ENCODE measurements at regions not wholly inside any gene's neighbourhood (a gene's known extent, or its start where the extent isn't known, plus 50 kb on each side); places are given as distances from the start of the nearest gene placed in this dataset.

DNA sequence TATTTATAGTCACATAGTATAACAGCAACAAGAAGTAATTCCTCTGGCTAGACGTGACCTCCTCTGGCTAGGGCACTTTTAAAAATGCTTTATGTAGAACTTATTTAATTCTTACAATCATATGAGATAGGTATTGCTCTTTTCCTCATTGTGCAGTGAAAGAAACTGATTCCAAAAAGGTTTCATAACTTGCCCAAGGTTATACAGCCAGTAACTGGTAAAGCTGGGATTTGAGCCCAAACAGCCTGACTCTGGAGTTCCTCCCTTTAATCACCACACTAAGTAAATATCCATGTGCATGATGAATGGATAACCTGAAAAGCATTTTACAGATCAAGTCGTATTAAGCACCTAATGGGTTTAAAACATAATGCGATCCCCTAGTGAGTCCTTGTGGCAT lies 214.6 kb downstream of the PRL start:
- H3K4me3 ChIP-seq (ENCODE audit: low read length): no peak overlapping the region
- H3K9me3 ChIP-seq (ENCODE audit: control insufficient read depth, insufficient read depth, low read length): no peaks in the 10 kb centered on the region
- WGBS (ENCODE audit: insufficient coverage, insufficient read length): no CpG with 5 or more reads among the region's 3 CpGs
- no peak for DNase-seq (ENCODE audit: low read depth, low spot score)
- no peak overlapping the region for H3K27ac ChIP-seq (ENCODE audit: low read length)
- no peaks in the 10 kb centered on the region for H3K27me3 ChIP-seq (ENCODE audit: control insufficient read depth, insufficient read depth, low read length)
- no peaks in the 10 kb centered on the region; the same call in 1 of the 2 replicates for H3K36me3 ChIP-seq (ENCODE audit: control insufficient read depth, insufficient read depth, low read length)
- no peaks in the 10 kb centered on the region for H3K4me1 ChIP-seq (ENCODE audit: control insufficient read depth, insufficient read depth, low read length)

DNA sequence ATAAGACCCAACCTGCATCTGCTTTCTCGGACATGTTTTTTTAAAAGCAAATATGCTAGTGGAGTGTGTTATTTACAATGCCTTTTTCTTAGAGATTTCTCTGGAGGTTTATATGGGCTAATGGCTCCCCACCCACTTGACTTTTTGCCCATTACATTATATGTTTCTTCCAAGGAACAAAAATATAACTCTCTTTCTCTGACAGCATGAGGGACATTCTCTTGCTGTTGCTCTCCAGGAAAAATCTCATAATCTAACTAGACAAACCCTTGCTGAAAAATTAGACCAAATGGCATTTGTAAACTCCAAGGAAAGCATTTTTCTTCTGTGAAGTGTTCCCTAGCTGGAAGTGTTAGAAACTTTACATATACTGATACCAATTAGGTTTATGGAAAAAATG lies 213.7 kb downstream of the PRL start:
- Histone ChIP-seq H3K4me1 (ENCODE audit: control insufficient read depth, insufficient read depth, low read length) (no peaks in the 10 kb centered on the region), H3K36me3 (ENCODE audit: control insufficient read depth, insufficient read depth, low read length) (no peaks in the 10 kb centered on the region; the same call in 1 of the 2 replicates), H3K27me3 (ENCODE audit: control insufficient read depth, insufficient read depth, low read length) (no peaks in the 10 kb centered on the region), H3K4me3 (ENCODE audit: low read length) (no peak overlapping the region), H3K27ac (ENCODE audit: low read length) (no peak overlapping the region), H3K9me3 (ENCODE audit: control insufficient read depth, insufficient read depth, low read length) (no peaks in the 10 kb centered on the region)
- no CpG with 5 or more reads among the region's 1 CpG for WGBS (ENCODE audit: insufficient coverage, insufficient read length)
- no peak for DNase-seq (ENCODE audit: low read depth, low spot score)

DNA sequence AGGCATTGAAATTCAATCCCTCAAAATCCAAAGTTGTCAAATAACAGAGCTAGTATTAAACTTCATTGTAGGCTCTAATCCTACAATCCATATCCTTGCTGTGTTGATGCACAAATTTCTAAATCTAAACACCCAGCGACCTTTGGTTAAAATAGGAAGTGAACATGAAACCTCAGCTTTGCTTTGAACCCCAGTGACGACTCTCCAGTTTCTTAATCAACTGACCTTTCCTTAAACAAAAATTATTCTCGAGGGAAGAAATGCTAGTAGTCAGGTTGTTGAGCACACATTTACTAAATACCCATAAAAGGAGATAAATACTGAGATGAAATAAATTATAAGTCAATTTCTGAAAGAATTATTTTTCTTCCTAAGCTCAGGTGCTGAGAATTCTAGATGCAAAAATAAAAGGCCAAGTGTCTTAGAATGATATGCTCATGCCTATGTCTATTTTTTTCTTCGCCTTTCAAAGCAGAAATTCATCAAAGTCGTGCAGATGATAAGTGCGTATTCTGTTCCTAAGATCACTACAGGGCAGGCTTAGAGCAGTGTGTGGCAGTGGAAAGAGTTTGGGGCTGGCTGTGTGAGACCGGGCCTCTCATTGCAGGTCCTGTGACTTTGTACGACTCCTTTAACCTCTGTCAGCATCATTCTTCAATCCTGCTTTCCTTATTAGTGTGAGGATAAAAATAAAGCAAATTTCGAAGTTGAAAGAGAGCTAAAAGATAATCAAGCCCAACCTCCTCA lies 208.7 kb downstream of the PRL start:
- no peak overlapping the region for H3K4me3 ChIP-seq (ENCODE audit: low read length)
- H3K36me3 ChIP-seq (ENCODE audit: control insufficient read depth, insufficient read depth, low read length): no peaks in the 10 kb centered on the region; the same call in 1 of the 2 replicates
- no CpG with 5 or more reads among the region's 9 CpGs for WGBS (ENCODE audit: insufficient coverage, insufficient read length)
- DNase-seq (ENCODE audit: low read depth, low spot score): no peak
- no peaks in the 10 kb centered on the region for H3K4me1 ChIP-seq (ENCODE audit: control insufficient read depth, insufficient read depth, low read length)
- H3K27ac ChIP-seq (ENCODE audit: low read length): no peak overlapping the region
- no peaks in the 10 kb centered on the region for H3K27me3 ChIP-seq (ENCODE audit: control insufficient read depth, insufficient read depth, low read length)
- no peaks in the 10 kb centered on the region for H3K9me3 ChIP-seq (ENCODE audit: control insufficient read depth, insufficient read depth, low read length)

DNA sequence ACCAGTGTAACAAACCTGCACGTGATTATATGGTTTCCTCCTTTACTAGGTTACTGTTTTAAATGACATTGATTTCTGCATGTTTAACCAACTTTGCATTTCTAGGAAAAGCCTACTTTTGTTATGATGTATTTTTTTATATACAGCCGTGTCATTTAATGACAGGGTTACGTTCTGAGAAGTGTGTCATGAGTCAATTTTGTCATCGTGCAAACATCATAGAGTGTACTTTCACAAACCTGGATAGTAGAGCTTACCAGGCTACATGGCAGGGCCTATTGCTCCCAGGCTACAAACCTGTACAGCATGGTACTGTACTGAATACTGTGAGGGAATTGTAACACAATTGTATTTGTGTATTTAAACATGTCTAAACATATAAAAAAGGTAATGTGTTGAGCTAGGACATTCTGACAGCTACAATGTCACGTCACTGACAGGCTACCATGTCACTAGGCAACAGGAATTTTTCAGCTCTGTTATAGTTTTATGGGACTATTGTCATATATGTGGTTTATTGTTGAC lies 205.3 kb downstream of the PRL start:
- Histone ChIP-seq H3K36me3 (ENCODE audit: control insufficient read depth, insufficient read depth, low read length) (no peaks in the 10 kb centered on the region), H3K4me1 (ENCODE audit: control insufficient read depth, insufficient read depth, low read length) (no peaks in the 10 kb centered on the region), H3K9me3 (ENCODE audit: control insufficient read depth, insufficient read depth, low read length) (no peaks in the 10 kb centered on the region), H3K4me3 (ENCODE audit: low read length) (no peak overlapping the region), H3K27ac (ENCODE audit: low read length) (no peak overlapping the region), H3K27me3 (ENCODE audit: control insufficient read depth, insufficient read depth, low read length) (no peaks in the 10 kb centered on the region)
- no peak for DNase-seq (ENCODE audit: low read depth, low spot score)
- no CpG with 5 or more reads among the region's 5 CpGs for WGBS (ENCODE audit: insufficient coverage, insufficient read length)

DNA sequence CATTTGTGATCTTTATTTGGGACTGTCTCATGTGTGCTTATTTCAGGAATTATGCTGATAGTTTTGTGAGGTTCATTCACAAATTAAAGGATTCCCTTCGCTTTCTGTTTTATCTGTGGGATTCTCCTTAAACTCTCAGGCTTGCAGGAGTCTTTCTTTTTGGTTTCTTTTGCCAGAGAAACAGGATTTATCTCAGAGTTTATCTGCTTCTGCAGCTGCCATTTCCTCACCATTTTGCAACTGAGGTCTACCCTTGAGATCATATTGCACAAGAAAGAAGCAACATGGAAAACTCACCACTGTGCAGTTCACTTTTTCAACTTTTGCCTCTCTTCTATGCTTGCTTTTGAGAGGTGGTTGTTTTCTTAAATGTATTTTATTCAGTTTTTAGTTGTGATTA lies 201.0 kb downstream of the PRL start:
- Histone ChIP-seq H3K4me3 (ENCODE audit: low read length) (no peak overlapping the region), H3K36me3 (ENCODE audit: control insufficient read depth, insufficient read depth, low read length) (no peaks in the 10 kb centered on the region), H3K4me1 (ENCODE audit: control insufficient read depth, insufficient read depth, low read length) (no peaks in the 10 kb centered on the region), H3K27me3 (ENCODE audit: control insufficient read depth, insufficient read depth, low read length) (no peaks in the 10 kb centered on the region), H3K27ac (ENCODE audit: low read length) (no peak overlapping the region), H3K9me3 (ENCODE audit: control insufficient read depth, insufficient read depth, low read length) (no peaks in the 10 kb centered on the region)
- WGBS (ENCODE audit: insufficient coverage, insufficient read length): no CpG with 5 or more reads among the region's 1 CpG
- DNase-seq (ENCODE audit: low read depth, low spot score): no peak

DNA sequence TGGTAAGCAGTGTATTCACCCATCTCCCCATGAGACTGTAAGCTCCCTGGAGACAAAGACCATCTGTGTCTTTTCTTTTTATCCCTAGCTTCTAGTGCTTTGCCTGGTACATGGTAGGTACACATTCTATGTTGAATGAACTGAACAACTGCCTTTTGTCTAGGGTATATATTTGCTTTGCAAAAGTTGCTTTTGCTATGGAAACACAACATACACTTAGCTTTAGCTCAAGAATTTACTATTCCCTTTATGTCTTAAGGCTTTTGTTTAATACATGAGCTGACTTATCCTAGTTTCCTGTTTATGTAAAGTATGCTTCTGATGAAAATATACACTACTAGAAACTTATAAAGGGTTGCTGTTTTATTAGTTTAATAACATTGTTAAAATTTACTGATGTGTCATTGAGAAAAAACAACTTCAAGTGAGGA lies 198.2 kb downstream of the PRL start:
- Histone ChIP-seq H3K27ac (ENCODE audit: low read length) (no peak overlapping the region), H3K4me1 (ENCODE audit: control insufficient read depth, insufficient read depth, low read length) (no peaks in the 10 kb centered on the region), H3K4me3 (ENCODE audit: low read length) (no peak overlapping the region), H3K27me3 (ENCODE audit: control insufficient read depth, insufficient read depth, low read length) (no peaks in the 10 kb centered on the region), H3K9me3 (ENCODE audit: control insufficient read depth, insufficient read depth, low read length) (no peaks in the 10 kb centered on the region), H3K36me3 (ENCODE audit: control insufficient read depth, insufficient read depth, low read length) (no peaks in the 10 kb centered on the region)
- DNase-seq (ENCODE audit: low read depth, low spot score): no peak

DNA sequence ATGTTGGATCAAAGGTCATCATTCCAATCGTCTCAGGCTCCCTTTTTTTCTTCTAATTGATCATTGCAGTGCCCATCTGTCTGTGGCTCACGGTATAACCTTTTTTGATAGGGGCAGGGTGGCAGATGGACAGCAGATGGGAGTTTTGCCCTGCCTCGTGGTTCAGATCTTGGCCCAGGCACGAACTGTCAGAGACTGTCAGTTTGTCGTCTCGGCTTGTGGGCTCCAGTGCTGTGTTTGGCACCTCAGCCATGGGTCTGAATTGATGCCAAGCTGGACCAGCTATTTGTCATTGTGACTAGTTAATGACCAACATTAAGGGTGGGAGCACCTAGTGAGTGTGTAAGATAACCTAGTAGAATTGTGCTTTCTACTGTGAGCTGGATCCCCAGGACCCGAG lies 197.6 kb downstream of the PRL start:
- no peak overlapping the region for H3K27ac ChIP-seq (ENCODE audit: low read length)
- no peaks in the 10 kb centered on the region for H3K27me3 ChIP-seq (ENCODE audit: control insufficient read depth, insufficient read depth, low read length)
- no peak overlapping the region for H3K4me3 ChIP-seq (ENCODE audit: low read length)
- H3K4me1 ChIP-seq (ENCODE audit: control insufficient read depth, insufficient read depth, low read length): no peaks in the 10 kb centered on the region
- H3K36me3 ChIP-seq (ENCODE audit: control insufficient read depth, insufficient read depth, low read length): no peaks in the 10 kb centered on the region
- H3K9me3 ChIP-seq (ENCODE audit: control insufficient read depth, insufficient read depth, low read length): no peaks in the 10 kb centered on the region
- no peak for DNase-seq (ENCODE audit: low read depth, low spot score)
- WGBS (ENCODE audit: insufficient coverage, insufficient read length): no CpG with 5 or more reads among the region's 7 CpGs

DNA sequence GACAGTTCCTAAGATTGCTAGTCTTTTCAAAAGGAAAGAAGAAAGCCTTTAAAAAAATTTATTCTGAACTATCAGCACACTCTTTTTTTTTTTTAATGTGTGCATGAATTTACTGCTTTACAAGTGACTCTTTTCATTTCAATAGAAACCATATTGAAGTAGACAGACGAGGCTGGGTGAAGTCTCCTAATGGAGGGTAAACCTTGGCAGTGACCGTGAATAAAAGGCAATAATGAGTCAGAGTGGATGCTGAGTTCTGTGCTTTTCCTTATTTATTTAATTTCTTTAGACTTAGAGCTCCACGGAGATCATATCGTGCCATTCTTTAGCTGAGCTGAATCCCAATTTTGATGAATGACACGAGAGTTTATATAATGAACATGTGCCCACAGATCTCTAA lies 196.9 kb downstream of the PRL start:
- Histone ChIP-seq H3K9me3 (ENCODE audit: control insufficient read depth, insufficient read depth, low read length) (no peaks in the 10 kb centered on the region), H3K36me3 (ENCODE audit: control insufficient read depth, insufficient read depth, low read length) (no peaks in the 10 kb centered on the region), H3K27me3 (ENCODE audit: control insufficient read depth, insufficient read depth, low read length) (no peaks in the 10 kb centered on the region), H3K4me3 (ENCODE audit: low read length) (no peak overlapping the region), H3K27ac (ENCODE audit: low read length) (no peak overlapping the region), H3K4me1 (ENCODE audit: control insufficient read depth, insufficient read depth, low read length) (no peaks in the 10 kb centered on the region)
- no peak for DNase-seq (ENCODE audit: low read depth, low spot score)
- no CpG with 5 or more reads among the region's 5 CpGs for WGBS (ENCODE audit: insufficient coverage, insufficient read length)

DNA sequence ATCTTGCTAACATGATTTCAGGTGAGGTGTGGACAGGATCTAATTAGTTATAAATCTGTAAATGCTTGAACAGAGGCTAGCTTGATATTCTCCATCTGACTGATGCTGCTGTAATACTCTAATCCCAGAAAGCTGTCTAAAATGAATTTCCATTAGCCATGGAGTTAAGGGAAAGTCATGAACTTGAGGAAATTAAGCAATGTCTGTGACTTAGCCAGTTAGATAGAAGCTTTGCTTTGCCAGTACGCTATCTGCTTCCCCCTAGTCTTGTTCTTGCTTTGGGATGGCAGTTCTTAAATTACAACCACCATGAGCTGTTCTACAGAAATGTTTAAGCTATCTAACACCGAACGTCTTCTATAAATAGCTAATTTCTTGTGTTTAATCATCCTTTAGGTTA lies 195.7 kb downstream of the PRL start:
- no peak for DNase-seq (ENCODE audit: low read depth, low spot score)
- H3K27me3 ChIP-seq (ENCODE audit: control insufficient read depth, insufficient read depth, low read length): no peaks in the 10 kb centered on the region
- no CpG with 5 or more reads among the region's 3 CpGs for WGBS (ENCODE audit: insufficient coverage, insufficient read length)
- no peak overlapping the region for H3K4me3 ChIP-seq (ENCODE audit: low read length)
- H3K4me1 ChIP-seq (ENCODE audit: control insufficient read depth, insufficient read depth, low read length): no peaks in the 10 kb centered on the region
- no peak overlapping the region for H3K27ac ChIP-seq (ENCODE audit: low read length)
- no peaks in the 10 kb centered on the region for H3K9me3 ChIP-seq (ENCODE audit: control insufficient read depth, insufficient read depth, low read length)
- H3K36me3 ChIP-seq (ENCODE audit: control insufficient read depth, insufficient read depth, low read length): no peaks in the 10 kb centered on the region

DNA sequence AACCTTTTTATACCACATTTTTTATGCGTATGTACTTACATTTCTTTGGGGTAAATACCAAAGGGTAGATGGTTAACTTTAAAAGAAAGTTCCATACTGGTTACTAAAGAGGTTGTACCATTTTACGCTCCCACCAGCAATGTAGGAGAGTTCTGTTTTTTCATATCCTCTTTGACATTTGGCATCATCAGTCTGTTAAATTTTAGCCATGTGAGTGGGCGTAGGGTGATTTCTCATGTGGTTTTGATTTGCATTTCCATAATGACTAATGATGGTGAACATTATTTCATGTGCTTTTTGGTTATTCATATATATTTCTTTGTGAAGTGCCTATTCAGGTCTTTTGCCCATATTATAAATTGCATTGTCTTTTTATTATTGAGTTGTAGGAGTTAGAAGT lies 194.2 kb downstream of the PRL start:
- DNase-seq (ENCODE audit: low read depth, low spot score): no peak
- WGBS (ENCODE audit: insufficient coverage, insufficient read length): no CpG with 5 or more reads among the region's 3 CpGs

DNA sequence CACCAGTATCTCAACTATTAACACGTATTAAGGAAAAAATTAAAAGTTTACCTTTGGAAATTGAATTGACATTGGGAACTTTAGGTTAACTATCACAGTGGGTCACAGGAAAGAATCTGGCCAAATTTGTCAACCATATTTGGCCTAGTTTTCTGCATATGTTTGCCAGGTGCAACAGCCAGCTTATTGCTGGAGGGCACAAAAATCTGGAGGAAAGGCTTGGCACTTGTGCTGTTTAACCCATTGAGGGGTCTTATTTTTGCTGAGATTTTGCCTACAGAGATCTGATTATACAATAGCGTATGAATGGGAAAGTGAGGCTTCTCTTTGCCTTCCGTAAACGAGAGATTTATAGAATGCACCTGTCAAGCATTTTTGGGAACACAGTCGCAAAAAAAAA lies 190.4 kb downstream of the PRL start:
- H3K36me3 ChIP-seq (ENCODE audit: control insufficient read depth, insufficient read depth, low read length): no peaks in the 10 kb centered on the region
- no CpG with 5 or more reads among the region's 5 CpGs for WGBS (ENCODE audit: insufficient coverage, insufficient read length)

More for the DNA sequence above, 194.2 kb downstream of the PRL start:
- H3K4me3 ChIP-seq (ENCODE audit: low read length): no peak overlapping the region
- H3K27ac ChIP-seq (ENCODE audit: low read length): no peak overlapping the region
- H3K9me3 ChIP-seq (ENCODE audit: control insufficient read depth, insufficient read depth, low read length): no peaks in the 10 kb centered on the region
- H3K36me3 ChIP-seq (ENCODE audit: control insufficient read depth, insufficient read depth, low read length): no peaks in the 10 kb centered on the region
- no peaks in the 10 kb centered on the region for H3K27me3 ChIP-seq (ENCODE audit: control insufficient read depth, insufficient read depth, low read length)
- H3K4me1 ChIP-seq (ENCODE audit: control insufficient read depth, insufficient read depth, low read length): no peaks in the 10 kb centered on the region

More for the DNA sequence above, 190.4 kb downstream of the PRL start:
- Histone ChIP-seq H3K4me1 (ENCODE audit: control insufficient read depth, insufficient read depth, low read length) (no peaks in the 10 kb centered on the region), H3K9me3 (ENCODE audit: control insufficient read depth, insufficient read depth, low read length) (no peaks in the 10 kb centered on the region), H3K4me3 (ENCODE audit: low read length) (no peak overlapping the region), H3K27me3 (ENCODE audit: control insufficient read depth, insufficient read depth, low read length) (no peaks in the 10 kb centered on the region), H3K27ac (ENCODE audit: low read length) (no peak overlapping the region)
- no peak for DNase-seq (ENCODE audit: low read depth, low spot score)
